ENCODE measurements at regions not wholly inside any gene's neighbourhood (a gene's known extent, or its start where the extent isn't known, plus 50 kb on each side); places are given as distances from the start of the nearest gene placed in this dataset.

DNA sequence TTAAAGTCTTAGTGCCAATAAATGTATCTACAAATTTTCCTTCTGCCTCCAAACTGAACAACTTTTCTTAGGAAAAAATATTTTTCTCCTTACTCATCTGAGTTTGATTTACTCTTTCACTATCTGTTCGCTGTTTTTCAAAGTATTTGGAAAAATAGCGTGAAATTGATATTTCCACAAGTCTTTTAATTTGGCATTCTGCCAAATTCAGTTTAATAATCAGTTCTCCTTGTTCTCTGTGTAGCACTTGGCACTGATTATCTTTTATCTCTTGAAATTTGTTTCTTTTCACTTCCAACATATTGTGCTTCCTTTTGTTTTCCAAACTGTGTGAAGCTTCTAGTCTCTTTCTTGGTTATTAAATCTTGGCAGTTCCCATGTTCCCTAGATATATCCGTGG, 559.8 kb downstream of the RPL10L start:
- 0% methylated on average over 2 of the region's 3 CpGs for WGBS (ENCODE audit: insufficient coverage, low coverage, missing lambda C conversion rate)
- no TSS peak for BruUV-seq (replicated peaks)
- H3K4me3 ChIP-seq = no peak overlapping the region
- CTCF ChIA-PET (ENCODE audit: low intra/inter-chr PET ratio) = no interaction called here
- intact Hi-C loops (cut with micrococcal nuclease) = no loop called here
- H3K36me3 ChIP-seq (ENCODE audit: control insufficient read depth, insufficient read depth, low read length) = no peaks in the 10 kb centered on the region
- in situ Hi-C loops (cut with MboI) = no loop called here
- no peak for FAIRE-seq
- H2AFZ ChIP-seq (ENCODE audit: low read depth, low read length) = no peak overlapping the region
- DNase-seq (ENCODE audit: extremely low read depth in 1 of 4, low spot score in 3 of 4) = no peak
- H3K79me2 ChIP-seq (ENCODE audit: control insufficient read depth, insufficient read depth, low read length) = no peaks in the 10 kb centered on the region
- no peak overlapping the region for H3K9ac ChIP-seq (ENCODE audit: insufficient read depth in 1 of 2, low read depth in 2 of 2, low read length in 2 of 2)
- no peak for ATAC-seq
- POLR2A ChIA-PET = no interaction called here
- no peaks in the 10 kb centered on the region for H4K20me1 ChIP-seq (replicated peaks; ENCODE audit: control insufficient read depth, insufficient read depth, low read length)
- H3K9me3 ChIP-seq (replicated peaks; ENCODE audit: control insufficient read depth, insufficient read depth, low read depth, low read length) = no peaks in the 10 kb centered on the region
- no peaks in the 10 kb centered on the region for H3K27me3 ChIP-seq (ENCODE audit: control insufficient read depth in 2 of 2, insufficient read depth in 2 of 2, low read length in 2 of 2)
- no peaks in the 10 kb centered on the region for H3K9me1 ChIP-seq (ENCODE audit: control insufficient read depth, insufficient read depth, low read length)
- H3K4me1 ChIP-seq (replicated peaks in 1 of 2; ENCODE audit: control insufficient read depth in 2 of 2, insufficient read depth in 2 of 2, low read length in 2 of 2) = no peaks in the 10 kb centered on the region
- no peak overlapping the region for H3K4me2 ChIP-seq (ENCODE audit: insufficient read depth, low read length)
- TF ChIP-seq TEAD1 (CRISPR knock-in tag; IDR thresholded peaks at IDR 0.05) = no peak
- TF ChIP-seq NFIC (IDR thresholded peaks at IDR 0.05) = peak; percentile 90
- no peak for TF ChIP-seq CBX2 (IDR thresholded peaks at IDR 0.05; ENCODE audit: insufficient read depth, low read length, poor library complexity, severe bottlenecking)
- TF ChIP-seq NFIX (CRISPR knock-in tag; IDR thresholded peaks at IDR 0.05; ENCODE audit: low read depth) = peak; percentile 93
- no peak overlapping the region for H3K27ac ChIP-seq (ENCODE audit: extremely low read depth, low read depth, low read length)

GRCh38 chr14:46087604-46088003, 564.0 kb downstream of the RPL10L start:
- no peaks in the 10 kb centered on the region for H3K9me1 ChIP-seq (ENCODE audit: control insufficient read depth, insufficient read depth, low read length)
- POLR2A ChIA-PET = no interaction called here
- no peaks in the 10 kb centered on the region for H3K9me3 ChIP-seq (replicated peaks; ENCODE audit: control insufficient read depth, insufficient read depth, low read depth, low read length)
- TF ChIP-seq RNF2 (IDR thresholded peaks at IDR 0.05) = no peak
- no peak for TF ChIP-seq DLX4 (CRISPR knock-in tag; IDR thresholded peaks at IDR 0.05)
- TF ChIP-seq GTF2F1 (IDR thresholded peaks at IDR 0.05; ENCODE audit: low read depth, low read length) = no peak
- no peak for TF ChIP-seq ZNF785 (CRISPR knock-in tag; IDR thresholded peaks at IDR 0.05)
- no peak for TF ChIP-seq ZBTB9 (CRISPR knock-in tag; IDR thresholded peaks at IDR 0.05)
- TF ChIP-seq HDAC2 (IDR thresholded peaks at IDR 0.05) = no peak
- no peak for TF ChIP-seq MCM5 (IDR thresholded peaks at IDR 0.05; ENCODE audit: low read depth)
- TF ChIP-seq PRPF4 (IDR thresholded peaks at IDR 0.05; ENCODE audit: insufficient read depth, low read depth, low read length, poor library complexity, severe bottlenecking) = no peak
- TF ChIP-seq ZNF408 (CRISPR knock-in tag; IDR thresholded peaks at IDR 0.05; ENCODE audit: low read depth) = no peak
- no peak for TF ChIP-seq ZNF75A (CRISPR knock-in tag; IDR thresholded peaks at IDR 0.05)
- TF ChIP-seq MYC (IDR thresholded peaks at IDR 0.05; ENCODE audit: low read depth, low read length) = no peak
- no peak for TF ChIP-seq MYC (CRISPR knock-in tag; IDR thresholded peaks at IDR 0.05; ENCODE audit: borderline replicate concordance, low read depth)
- TF ChIP-seq CBFB (CRISPR knock-in tag; IDR thresholded peaks at IDR 0.05) = no peak
- no peak for TF ChIP-seq SNAPC5 (CRISPR knock-in tag; IDR thresholded peaks at IDR 0.05)

More at GRCh38 chr14:46087604-46088003, 564.0 kb downstream of the RPL10L start:
- H3K79me2 ChIP-seq (ENCODE audit: control insufficient read depth, insufficient read depth, low read length) = no peaks in the 10 kb centered on the region
- H3K27ac ChIP-seq (ENCODE audit: extremely low read depth, low read depth, low read length) = no peak overlapping the region
- FAIRE-seq = no peak
- 0% methylated on average over 2 of the region's 2 CpGs for WGBS (ENCODE audit: insufficient coverage, low coverage, missing lambda C conversion rate)
- H3K36me3 ChIP-seq (ENCODE audit: control insufficient read depth, insufficient read depth, low read length) = no peaks in the 10 kb centered on the region
- no peak overlapping the region for H3K4me3 ChIP-seq
- in situ Hi-C loops (cut with MboI) = no loop called here
- H3K9ac ChIP-seq (ENCODE audit: insufficient read depth in 1 of 2, low read depth in 2 of 2, low read length in 2 of 2) = no peak overlapping the region
- H3K4me2 ChIP-seq (ENCODE audit: insufficient read depth, low read length) = no peak overlapping the region
- no peak for ATAC-seq
- CTCF ChIA-PET (ENCODE audit: low intra/inter-chr PET ratio) = no interaction called here
- no peak overlapping the region for H2AFZ ChIP-seq (ENCODE audit: low read depth, low read length)
- H3K27me3 ChIP-seq (ENCODE audit: control insufficient read depth in 2 of 2, insufficient read depth in 2 of 2, low read length in 2 of 2) = no peaks in the 10 kb centered on the region
- intact Hi-C loops (cut with micrococcal nuclease) = no loop called here
- no peaks in the 10 kb centered on the region for H4K20me1 ChIP-seq (replicated peaks; ENCODE audit: control insufficient read depth, insufficient read depth, low read length)
- DNase-seq (ENCODE audit: extremely low read depth in 1 of 4, low spot score in 3 of 4) = no peak
- BruUV-seq (replicated peaks) = no TSS peak
- H3K4me1 ChIP-seq (replicated peaks in 1 of 2; ENCODE audit: control insufficient read depth in 2 of 2, insufficient read depth in 2 of 2, low read length in 2 of 2) = no peaks in the 10 kb centered on the region
